ACC112 (cell line): ENCODE measurements at regions not wholly inside any gene's neighbourhood (a gene's known extent, or its start where the extent isn't known, plus 50 kb on each side); places are given as distances from the start of the nearest gene placed in this dataset.

ENCODE experiments used
- H2AFZ ChIP-seq: fragments of 200-600 bp; sonication (generic); one replicate; pipeline ENCODE4 v1.6.0; 2017; ENCODE audit warnings: antibody characterized with exemption, low read length; ENCODE audit not compliant: unreplicated experiment
- H3K27ac ChIP-seq: fragments of 200-600 bp; sonication (generic); 2 replicates; pipeline ENCODE4 v1.5.1; 2014; ENCODE audit warnings: low read depth, mild to moderate bottlenecking, antibody characterized with exemption, low read length, moderate library complexity
- H3K27me3 ChIP-seq: fragments of 200-600 bp; sonication (generic); 2 replicates; pipeline ENCODE4 v1.6.1; 2014; ENCODE audit warnings: mild to moderate bottlenecking, antibody characterized with exemption, low read length, moderate library complexity, mixed read lengths; ENCODE audit not compliant: insufficient read depth
- H3K36me3 ChIP-seq: fragments of 200-600 bp; sonication (generic); 2 replicates; pipeline ENCODE4 v1.6.1; 2016; ENCODE audit warnings: mild to moderate bottlenecking, antibody characterized with exemption, low read length, moderate library complexity, mixed read lengths; ENCODE audit not compliant: insufficient read depth
- H3K4me1 ChIP-seq: fragments of 200-600 bp; sonication (generic); one replicate; pipeline ENCODE4 v1.6.1; 2016; ENCODE audit warnings: low read length, mixed read lengths; ENCODE audit not compliant: insufficient read depth, unreplicated experiment, control insufficient read depth
- H3K4me3 ChIP-seq: fragments of 200-600 bp; sonication (generic); 2 replicates; pipeline ENCODE4 v1.5.1; 2014; ENCODE audit warnings: mild to moderate bottlenecking, low read depth, low read length
- H3K79me2 ChIP-seq: fragments of 200-600 bp; sonication (generic); one replicate; pipeline ENCODE4 v1.6.0; 2016; ENCODE audit warnings: low read length; ENCODE audit not compliant: control insufficient read depth, unreplicated experiment, insufficient read depth

- Histone ChIP-seq H3K36me3 (no peaks in the 10 kb centered on the region), H3K79me2 (no peaks in the 10 kb centered on the region), H3K4me3 (no peak overlapping the region), H3K27ac (no peak overlapping the region), H2AFZ (no peak overlapping the region), H3K4me1 (no peaks in the 10 kb centered on the region), H3K27me3 (0 out of 2 replicates have a peak, but pooled peaks cover 6% of the 10 kb centered on the region)
Observed at GRCh38 chr4:32840461-32841189, 2120.5 kb downstream of the PCDH7 start.

DNA sequence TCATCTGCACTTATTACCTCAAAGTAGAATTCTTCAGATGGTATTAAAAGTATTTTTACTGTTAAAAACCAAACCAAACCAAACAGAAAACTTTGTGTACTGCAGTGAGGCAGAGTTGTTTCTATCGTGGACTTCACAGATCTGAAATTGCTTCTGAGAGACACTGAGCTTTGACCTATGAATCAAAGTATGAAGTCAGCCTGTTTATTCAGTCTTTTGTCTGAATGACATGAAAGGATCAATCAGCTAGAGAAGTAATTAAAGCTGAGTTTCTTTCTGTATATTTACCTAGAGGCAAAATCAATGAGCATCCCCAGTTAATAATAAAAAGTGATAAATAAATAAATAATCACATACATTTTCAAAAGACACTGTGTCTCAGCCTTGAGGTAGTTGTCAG lies 2121.0 kb downstream of the PCDH7 start:
- Histone ChIP-seq H3K27me3 (0 out of 2 replicates have a peak, but pooled peaks cover 8% of the 10 kb centered on the region), H3K4me3 (no peak overlapping the region), H3K36me3 (no peaks in the 10 kb centered on the region), H3K79me2 (no peaks in the 10 kb centered on the region), H3K27ac (no peak overlapping the region), H3K4me1 (no peaks in the 10 kb centered on the region), H2AFZ (no peak overlapping the region)

DNA sequence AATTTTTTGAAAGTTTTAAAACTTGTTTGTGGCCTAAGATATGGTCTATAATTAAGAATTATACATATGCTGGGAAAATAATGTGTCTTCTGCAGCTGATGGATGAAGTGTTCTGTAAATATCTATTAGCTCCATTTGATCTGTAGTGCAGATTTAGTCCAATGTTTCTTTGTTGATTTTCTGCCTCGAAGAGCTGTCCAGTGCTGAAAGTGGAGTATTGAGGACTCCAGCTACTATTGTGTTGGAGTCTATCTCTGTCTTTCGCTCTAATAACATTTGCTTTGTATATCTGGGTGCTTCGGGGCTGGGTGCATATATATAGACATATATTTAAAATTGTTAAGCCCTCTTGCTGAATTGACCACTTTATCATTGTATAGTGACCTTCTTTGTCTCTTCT lies 2127.3 kb downstream of the PCDH7 start:
- Histone ChIP-seq H3K36me3 (no peaks in the 10 kb centered on the region), H3K27me3 (0 out of 2 replicates have a peak, but pooled peaks cover 17% of the 10 kb centered on the region), H3K4me3 (no peak overlapping the region), H3K27ac (no peak overlapping the region), H3K4me1 (no peaks in the 10 kb centered on the region), H2AFZ (no peak overlapping the region), H3K79me2 (no peaks in the 10 kb centered on the region)

DNA sequence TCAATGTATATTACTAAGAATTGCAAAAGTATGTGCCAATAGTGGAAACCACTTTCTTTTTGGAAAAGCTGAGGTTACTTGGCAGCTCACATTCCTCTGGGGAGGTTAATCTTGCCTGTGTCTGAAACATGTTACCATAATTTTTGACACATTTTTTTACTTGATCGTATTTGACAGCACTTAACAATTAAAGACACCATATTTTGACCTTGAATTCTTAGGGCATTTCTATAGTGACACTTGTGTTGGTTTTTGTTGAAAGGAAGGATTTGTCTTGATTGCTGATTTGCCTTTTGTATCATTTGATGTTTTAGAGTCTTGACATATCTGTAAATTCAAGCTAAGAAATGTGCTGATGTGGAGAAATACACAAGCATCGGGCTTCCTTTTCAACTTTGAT lies 2135.5 kb downstream of the PCDH7 start:
- no peaks in the 10 kb centered on the region for H3K79me2 ChIP-seq
- no peaks in the 10 kb centered on the region for H3K36me3 ChIP-seq
- no peak overlapping the region for H3K4me3 ChIP-seq
- peaks cover 5% of the 10 kb centered on the region for H3K4me1 ChIP-seq
- no peaks in the 10 kb centered on the region for H3K27me3 ChIP-seq
- H2AFZ ChIP-seq: no peak overlapping the region
- no peak overlapping the region for H3K27ac ChIP-seq

- Histone ChIP-seq H3K27me3 (no peaks in the 10 kb centered on the region), H3K4me1 (peaks cover 5% of the 10 kb centered on the region), H2AFZ (no peak overlapping the region), H3K79me2 (no peaks in the 10 kb centered on the region), H3K27ac (peak overlapping the region; percentile 50; the same call in 1 of the 2 replicates), H3K36me3 (no peaks in the 10 kb centered on the region), H3K4me3 (no peak overlapping the region)
Observed at GRCh38 chr4:32858361-32858760, 2138.2 kb downstream of the PCDH7 start.

DNA sequence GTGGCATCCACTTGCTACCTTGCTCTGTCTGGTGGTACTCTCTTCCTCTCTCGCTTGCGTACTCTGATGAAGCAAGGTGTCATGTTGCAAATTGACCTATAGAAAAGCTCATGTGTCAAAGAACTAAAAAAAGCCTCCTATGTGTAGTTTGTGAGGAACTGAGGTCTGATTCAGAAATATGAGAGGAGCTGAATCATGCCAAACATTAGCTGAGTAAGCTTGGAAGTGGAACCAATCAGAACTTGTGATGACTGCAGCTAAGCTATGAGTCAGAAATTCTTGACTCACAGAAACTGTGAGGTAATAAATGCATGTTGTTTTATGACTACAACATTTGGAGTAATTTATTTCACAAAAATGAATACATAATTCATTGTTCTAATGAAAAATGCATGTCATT lies 2138.8 kb downstream of the PCDH7 start:
- H3K27me3 ChIP-seq: no peaks in the 10 kb centered on the region
- no peaks in the 10 kb centered on the region for H3K79me2 ChIP-seq
- no peak overlapping the region for H3K4me3 ChIP-seq
- H3K36me3 ChIP-seq: no peaks in the 10 kb centered on the region
- peaks cover 5% of the 10 kb centered on the region for H3K4me1 ChIP-seq
- H3K27ac ChIP-seq: peak overlapping the region; percentile 50; the same call in 1 of the 2 replicates
- no peak overlapping the region for H2AFZ ChIP-seq

- Histone ChIP-seq H3K4me1 (no peaks in the 10 kb centered on the region), H3K4me3 (no peak overlapping the region), H3K79me2 (no peaks in the 10 kb centered on the region), H3K36me3 (no peaks in the 10 kb centered on the region), H3K27ac (no peak overlapping the region), H2AFZ (no peak overlapping the region), H3K27me3 (no peaks in the 10 kb centered on the region)
Observed at GRCh38 chr4:32864713-32865351, 2144.7 kb downstream of the PCDH7 start.

DNA sequence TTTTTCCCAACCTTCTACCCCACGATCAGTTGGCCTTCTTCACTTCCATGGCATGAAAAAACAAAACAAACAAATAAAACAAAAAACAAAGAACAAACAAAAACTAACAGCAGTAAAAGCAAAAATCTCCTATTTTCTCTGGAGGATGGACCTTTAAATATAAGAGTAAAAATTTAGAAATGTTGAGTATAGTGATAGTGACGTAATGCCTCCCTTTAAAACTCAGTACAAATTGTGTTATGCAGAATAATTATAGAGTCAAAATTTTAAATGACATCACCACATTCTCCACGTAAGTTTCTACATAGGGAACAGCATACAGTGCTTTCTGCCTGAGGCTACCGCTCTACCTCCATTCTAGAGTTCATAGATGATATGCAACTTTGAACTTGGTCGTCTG lies 2156.4 kb downstream of the PCDH7 start:
- Histone ChIP-seq H3K27ac (no peak overlapping the region), H3K4me1 (no peaks in the 10 kb centered on the region), H3K36me3 (no peaks in the 10 kb centered on the region), H3K27me3 (no peaks in the 10 kb centered on the region), H3K79me2 (no peaks in the 10 kb centered on the region), H2AFZ (no peak overlapping the region), H3K4me3 (no peak overlapping the region)

- H2AFZ ChIP-seq: no peak overlapping the region
- no peaks in the 10 kb centered on the region for H3K4me1 ChIP-seq
- no peaks in the 10 kb centered on the region for H3K36me3 ChIP-seq
- no peaks in the 10 kb centered on the region for H3K27me3 ChIP-seq
- no peaks in the 10 kb centered on the region for H3K79me2 ChIP-seq
- no peak overlapping the region for H3K4me3 ChIP-seq
- no peak overlapping the region for H3K27ac ChIP-seq
Observed at GRCh38 chr4:32879913-32880312, 2159.7 kb downstream of the PCDH7 start.

DNA sequence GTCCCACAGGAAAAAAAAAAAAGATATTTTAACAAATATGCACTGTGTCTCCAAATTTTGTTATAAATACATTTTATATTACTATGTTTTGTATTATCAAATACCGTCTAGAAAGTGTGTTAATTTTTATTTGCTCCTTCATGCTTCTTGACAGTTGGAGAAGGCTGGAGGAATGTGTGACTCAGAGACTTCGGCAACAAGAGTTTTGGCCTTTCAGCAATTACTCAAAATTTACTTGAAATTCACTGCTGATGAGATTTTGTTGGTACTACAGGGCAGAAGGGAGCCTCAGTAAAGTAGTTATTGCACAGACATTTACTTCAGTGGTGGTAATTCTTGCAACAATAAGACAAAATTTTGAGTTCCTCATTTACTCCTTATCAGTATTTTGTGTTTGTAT lies 2164.0 kb downstream of the PCDH7 start:
- Histone ChIP-seq H3K27ac (no peak overlapping the region), H3K4me3 (no peak overlapping the region), H3K4me1 (no peaks in the 10 kb centered on the region), H3K36me3 (no peaks in the 10 kb centered on the region), H3K79me2 (no peaks in the 10 kb centered on the region), H2AFZ (no peak overlapping the region), H3K27me3 (no peaks in the 10 kb centered on the region)

- Histone ChIP-seq H3K27me3 (no peaks in the 10 kb centered on the region), H3K4me3 (no peak overlapping the region), H3K36me3 (no peaks in the 10 kb centered on the region), H3K27ac (no peak overlapping the region), H2AFZ (no peak overlapping the region), H3K79me2 (no peaks in the 10 kb centered on the region), H3K4me1 (no peaks in the 10 kb centered on the region)
Observed at GRCh38 chr4:32890398-32890797, 2170.2 kb downstream of the PCDH7 start.
